Stimulated activated CD4-positive, alpha-beta T cell treated with anti-CD3 and anti-CD28 coated beads, Interleukin-15, amount 100 ng/mL, for 48 hours (primary cell): ENCODE measurements at regions not wholly inside any gene's neighbourhood (a gene's known extent, or its start where the extent isn't known, plus 50 kb on each side); places are given as distances from the start of the nearest gene placed in this dataset.

Experiments used
- DNase-seq, 2 donors: peaks; one replicate each; pipeline ENCODE4 v3.0.0-alpha.2; 2020; ENCODE audit warnings: low read depth in 2 of 2

DNA sequence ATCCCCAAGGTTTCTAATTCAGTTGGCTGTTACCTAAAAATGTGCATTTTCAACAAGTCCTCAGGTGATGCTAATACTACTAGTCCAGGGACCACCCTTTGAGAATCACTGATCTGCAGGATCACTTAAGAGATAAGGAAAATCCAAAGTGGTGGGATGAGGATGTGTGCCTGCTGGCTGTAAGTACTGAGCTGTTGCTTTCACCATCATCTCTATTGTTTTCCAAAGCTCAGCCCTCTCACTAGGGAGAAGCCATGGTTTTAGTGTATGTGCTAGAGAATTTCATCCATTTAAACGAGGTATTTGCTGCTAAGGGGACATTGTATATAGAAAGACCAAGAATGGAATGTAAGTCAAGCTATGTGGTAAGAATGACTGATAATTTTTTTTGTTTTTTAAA, 202.3 kb downstream of the KIF21A start:
- DNase-seq: no peak

DNA sequence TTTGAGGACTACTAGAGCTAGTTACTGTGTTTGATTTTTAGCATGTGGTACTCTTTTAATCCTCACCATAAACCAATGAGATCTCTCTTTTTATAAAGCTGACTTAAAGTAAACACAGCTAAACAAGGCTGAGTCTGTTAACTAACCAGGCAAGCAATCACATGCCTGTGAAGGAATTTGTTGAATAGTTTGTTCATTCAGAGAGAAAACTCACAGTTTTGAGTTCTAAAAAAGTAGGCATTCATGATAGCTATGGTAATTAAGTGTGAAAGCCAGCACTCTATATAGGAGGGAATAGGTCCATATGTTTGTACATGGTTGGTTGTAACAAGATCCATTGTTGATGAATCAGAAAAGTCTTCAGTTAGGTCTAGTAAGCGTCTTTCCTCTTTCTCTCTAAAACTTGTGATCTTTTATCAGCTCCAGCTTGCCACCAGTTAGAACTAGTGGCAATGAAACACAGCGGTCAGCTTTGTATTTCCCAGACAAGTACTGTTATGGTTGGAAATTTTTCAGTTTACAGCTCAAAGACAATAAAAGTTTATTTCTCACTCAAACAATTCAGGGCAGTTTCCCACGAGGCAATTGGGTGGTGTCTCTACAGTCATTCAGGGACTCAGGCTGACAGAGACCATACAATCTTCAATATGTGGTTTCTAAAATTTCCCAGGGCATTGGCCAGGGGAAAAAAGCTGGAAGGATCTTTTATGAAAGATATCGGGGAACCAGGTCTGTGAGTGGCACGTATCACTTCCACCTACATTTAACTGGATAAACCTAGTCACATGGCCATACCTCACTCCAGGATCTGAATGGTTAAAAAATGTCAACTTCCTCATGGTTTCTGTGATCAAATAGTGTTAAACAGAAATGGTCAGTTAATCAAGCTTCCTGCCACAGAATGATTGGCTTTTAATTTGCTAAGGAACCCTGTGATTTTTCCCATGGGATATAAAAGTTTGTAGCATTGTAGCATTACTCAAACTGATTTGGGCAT, 203.1 kb downstream of the KIF21A start:
- no peak for DNase-seq

DNA sequence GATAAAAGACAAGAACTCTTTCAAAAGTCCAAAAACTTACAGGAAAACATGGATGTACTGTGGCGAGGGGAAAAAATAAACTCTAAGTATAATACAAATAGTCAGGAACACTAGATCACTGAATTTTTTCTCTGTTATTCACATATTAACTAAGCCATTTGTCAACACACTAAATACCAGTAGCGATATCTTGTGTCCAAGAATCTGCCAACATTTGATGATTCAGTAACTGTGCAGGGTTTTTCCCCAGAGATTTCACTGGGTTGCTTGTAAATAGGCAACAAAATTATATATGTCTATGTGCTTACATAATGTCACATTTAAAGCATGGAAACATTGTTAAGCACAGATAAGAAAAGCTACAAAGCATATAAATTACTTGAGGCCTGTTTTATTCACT, 205.9 kb downstream of the KIF21A start:
- DNase-seq: no peak

DNA sequence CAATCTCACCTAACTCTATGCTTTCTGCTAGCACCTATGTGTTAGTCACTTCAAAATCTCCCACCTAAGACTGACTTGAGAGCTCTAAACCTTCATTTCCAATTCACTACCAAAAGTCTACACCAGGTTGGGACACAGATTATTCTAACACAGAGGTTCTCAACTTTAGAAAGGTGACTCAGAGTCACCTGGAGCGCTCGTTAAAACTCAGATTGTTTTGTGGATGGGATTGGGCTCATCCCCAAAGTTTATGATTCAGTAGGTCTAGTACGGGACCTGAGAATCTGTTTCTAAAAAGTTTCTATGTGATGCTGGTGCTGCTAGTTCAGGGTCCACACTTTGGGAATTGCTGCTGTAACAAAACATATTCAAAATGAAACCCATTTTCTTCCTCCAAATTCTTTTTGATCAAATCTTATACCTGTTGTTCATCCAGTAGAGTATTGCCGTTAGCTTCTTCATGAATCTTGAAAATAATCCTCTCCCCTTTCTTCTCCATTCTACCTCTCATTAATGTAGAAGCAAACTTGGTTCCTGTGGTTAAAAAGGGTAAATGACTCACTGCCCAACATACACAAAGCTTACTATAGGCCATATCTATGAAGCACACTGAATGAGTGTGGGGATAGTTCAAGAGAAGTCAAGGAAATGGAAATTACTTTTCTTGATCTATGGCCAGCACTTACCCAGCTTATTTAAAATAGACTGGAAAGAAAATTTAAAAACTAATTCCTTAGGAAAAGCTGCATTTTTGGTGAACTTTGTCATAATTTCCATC, 206.7 kb downstream of the KIF21A start:
- DNase-seq: no peak

DNA sequence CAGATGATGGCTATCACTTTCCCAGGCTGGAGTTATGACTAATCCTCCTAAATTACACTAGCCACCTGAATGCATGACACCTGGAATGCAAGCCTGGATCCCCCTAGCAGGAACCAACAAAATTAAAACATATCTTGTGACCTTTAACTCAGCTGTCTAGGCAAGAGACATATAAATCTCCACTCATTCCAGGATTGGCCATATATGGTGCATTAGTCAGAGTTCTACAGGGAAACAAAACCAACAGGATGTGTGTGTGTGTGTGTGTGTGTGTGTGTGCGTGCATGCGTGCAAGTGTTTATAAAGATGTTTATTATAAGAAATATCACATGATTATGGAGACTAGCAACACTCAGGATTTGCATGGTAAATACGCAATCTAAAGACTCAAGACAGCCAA, 212.8 kb downstream of the KIF21A start:
- DNase-seq: no peak

DNA sequence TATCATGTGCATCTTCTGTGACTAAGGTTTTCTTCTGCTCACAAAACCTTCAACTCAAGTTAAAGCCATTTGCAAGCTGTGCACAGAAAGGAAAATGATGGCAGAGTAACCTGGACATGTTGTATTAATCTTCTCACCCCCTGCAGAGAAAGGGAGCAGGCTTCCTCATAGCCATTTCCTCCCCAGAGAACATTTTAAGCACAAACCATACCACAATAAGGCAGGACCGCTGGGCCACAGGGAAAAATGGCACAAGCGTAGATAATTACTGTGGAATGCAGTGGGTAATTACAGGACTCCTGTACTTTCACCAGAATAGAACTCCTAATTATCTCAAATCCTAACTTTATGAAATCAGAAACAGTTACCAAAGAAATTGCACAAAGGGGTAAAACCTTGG, 215.7 kb downstream of the KIF21A start:
- no peak for DNase-seq

DNA sequence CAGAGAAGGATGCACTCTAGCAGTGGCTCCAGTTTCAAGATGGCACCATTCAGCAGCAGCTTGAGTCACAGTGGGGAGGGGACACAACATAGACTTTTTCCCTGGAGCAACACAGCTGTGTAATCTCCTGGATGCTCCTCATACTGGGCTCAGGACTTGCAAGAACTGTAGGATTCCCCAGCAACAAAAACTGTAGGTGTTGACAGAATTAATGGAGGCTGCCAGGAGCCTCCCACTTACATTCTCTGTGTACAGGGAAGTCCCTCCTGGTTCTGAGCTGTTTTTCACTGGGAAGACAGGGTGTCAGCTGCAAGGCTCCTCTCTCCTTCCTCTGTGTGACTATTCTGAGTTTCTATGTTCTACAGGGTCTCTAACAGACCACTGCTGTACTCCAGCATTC, 217.9 kb downstream of the KIF21A start:
- no peak for DNase-seq

DNA sequence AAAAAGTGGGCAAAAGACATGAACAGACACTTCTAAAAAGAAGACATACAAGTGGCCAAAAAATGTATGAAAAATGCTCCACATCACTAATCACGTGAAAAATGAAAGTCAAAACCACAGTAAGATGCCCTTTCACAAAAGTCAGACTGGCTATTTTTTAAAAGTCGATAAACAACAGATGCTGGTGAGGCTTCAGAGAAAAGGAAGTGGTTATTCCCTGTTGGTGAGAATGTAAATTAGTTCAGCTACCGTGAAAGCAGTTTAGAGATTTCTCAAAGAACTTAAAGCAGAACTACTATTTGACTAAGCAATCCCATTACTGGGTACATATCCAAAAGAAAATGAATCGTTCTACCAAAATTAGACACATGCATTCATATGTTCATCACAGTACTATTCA, 237.0 kb downstream of the KIF21A start:
- no peak for DNase-seq

DNA sequence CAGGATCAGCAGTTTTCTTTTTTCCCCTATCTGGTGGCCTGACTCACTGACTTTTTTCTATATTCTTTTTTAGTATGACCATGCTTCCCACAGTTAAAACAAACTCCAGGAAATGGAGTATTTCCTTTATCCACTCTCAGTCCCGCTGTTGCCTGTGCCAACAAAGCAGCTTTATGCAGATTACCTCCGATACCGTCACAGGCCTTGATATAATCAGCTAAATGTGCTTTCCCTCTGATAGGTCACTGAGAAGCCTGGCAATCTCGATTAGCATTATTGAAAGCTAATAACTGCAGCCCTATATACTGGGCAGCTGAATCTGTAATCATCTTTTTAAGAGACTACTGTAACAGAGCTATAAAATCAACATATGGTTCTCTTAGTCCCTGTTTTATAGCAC, 243.6 kb downstream of the KIF21A start:
- DNase-seq: no peak

DNA sequence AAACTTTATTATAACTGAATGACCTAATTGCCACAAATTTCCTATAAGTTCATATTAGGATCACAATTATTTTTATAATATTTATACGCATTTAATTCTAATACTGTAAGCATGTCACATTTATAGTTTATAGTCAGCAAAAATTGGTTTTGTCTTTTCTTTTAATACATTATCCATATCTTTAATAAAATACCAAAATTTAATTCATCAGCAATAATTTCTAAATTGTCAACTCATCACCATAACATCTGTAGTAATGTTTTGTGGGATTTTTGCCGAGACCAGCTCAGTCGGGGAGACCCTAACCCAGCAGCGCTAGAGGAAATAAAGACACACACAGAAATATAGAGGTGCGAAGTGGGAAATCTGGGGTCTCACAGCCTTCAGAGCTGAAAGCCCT, 254.2 kb downstream of the KIF21A start:
- DNase-seq: no peak

DNA sequence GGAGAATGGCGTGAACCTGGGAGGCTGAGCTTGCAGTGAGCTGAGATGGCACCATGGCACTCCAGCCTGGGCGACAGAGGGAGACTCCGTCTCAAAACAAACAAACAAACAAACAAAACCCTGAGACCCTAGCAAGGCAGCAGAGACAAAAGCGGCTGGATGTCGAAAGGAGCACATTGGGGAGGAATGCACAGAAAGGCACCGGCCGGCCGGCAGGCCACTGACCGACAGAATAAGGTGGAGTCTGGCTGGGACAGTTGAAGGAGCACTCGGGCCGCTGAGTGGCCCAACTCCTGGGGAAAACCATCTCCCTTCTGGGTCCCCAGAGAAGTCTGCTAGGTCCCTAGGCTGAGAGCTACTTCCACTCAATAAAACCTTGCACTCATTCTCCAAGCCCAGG, 256.2 kb downstream of the KIF21A start:
- DNase-seq: no peak

DNA sequence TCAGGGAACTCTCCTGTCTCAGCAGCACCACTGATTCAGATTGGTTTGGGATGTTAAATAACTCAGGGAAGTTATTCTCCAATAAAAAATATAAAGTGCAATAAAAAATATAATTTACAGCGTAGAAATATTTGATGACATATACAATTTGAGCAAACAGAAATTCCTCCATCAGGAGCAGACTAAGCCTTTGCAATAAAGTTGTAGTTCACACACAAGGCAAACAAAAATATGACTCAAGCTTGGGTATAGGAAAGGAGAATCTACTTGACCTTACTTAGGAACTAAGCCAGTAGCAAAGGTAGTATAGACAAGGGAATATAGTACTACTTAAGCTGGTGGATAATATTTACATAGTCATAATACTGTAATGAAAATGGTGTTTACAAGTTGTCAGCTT, 264.1 kb downstream of the KIF21A start:
- DNase-seq: no peak

DNA sequence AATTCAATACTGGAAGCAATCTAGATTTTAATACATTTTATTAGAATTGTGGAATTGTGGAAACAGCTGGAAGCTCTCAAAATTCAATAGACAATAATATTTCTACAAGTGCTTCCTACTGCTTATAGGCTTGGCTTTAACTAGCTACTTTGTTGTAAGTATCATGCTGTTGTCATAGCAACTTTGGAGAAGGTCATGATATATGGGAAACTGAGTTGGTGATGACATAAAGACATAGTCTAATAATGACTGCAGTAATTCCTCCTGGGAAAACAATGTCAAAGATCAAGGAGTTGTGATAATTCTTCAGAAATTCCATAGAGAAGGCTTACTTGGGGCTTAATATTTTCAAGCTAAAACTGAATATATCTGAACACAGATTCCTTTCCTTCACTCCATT, 266.6 kb downstream of the KIF21A start:
- DNase-seq: no peak

DNA sequence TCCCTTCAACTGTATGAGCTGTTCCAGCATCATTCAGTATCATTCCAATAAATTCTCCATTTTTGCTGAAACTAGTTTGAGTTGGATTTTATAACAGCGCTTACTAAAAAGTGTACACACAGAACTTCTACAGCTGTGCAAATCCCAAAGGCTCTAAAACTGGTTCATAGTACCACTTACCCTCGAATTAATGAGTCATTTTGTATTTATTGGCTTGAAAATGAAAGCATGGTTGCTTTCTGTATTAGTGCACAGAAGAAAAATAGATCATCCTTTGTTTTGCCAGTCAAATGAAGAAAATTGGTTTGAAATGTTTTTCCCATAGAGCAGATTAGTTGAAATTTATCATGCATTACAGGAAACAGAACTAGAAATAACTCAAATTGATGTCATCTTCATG, 268.3 kb upstream of the CPNE8 start:
- no peak for DNase-seq

DNA sequence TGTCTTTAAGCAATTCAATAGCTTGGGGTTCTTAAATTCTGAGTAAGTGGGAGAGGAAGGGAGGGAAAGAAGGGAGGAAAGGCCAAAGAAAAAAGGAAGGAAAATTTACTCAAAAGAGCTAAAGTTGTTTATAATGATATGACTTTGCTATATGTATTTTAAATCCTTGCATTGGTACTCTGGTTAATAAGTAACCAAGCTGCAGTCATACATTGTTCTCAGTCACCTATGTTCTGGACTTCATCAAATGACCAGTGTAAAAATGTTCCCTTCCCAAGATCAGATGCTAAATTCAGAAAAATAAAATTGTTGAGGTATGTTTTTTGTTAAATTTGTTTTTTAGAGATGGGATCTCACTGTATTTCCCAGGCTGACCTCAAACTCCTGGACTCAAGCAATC, 259.9 kb upstream of the CPNE8 start:
- no peak for DNase-seq

DNA sequence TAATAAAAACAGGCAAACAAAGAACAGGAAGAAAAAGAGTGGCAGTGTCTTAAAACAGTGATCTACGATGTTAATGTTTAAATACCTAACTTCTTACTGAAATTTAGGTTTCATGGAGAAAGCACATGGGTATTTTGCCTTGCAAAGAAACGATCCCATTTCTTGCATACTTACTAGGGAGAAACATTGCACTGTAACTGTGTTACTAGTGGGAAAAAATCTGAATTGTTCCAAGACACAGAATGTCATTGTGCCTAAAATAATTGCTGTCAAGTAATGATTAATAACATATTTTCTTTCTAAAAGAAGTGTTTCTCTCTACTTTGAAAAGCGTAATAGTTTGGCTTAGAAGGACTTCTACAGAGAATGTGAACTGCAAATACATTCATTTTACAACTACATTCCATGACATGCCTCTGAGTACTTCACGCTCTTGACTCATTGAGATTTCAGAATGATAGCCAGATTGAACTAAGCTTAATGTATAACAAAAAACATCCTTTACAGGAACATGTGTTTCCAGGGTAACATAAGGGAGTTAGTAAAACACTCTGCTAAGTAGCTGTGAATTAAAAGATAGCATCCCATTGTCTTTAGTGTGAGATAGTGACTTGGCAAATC, 256.2 kb upstream of the CPNE8 start:
- no peak for DNase-seq

DNA sequence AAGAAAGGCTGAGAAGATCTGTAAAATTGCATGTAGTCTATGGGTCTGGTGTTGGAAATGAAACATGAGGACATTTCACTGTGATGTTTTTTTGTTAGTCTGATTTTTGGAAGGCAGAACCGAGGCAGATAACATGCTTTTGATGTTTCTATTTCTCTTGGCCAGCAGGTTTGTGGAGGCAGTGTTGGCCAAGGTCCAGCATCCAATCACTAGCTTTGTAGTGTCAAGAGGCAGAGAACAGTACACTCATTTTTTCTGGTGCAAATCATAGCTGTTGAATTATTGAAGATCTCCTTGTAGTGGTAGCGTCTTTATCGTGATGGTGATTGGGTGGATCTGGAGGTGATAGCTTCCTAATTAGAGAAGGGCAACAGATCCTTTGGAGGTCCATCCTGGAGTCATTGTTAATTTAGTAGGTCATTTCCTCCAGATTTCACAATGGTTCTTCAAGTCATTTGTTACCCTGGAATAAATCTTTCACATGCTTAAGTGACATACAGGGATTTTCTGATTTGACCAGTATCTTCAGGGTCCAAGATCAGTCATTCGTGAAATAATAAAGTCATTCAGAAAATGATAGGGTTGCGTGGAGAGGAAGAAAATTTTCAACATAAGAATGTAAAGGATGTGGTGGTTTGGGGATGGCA, 252.4 kb upstream of the CPNE8 start:
- DNase-seq: no peak

DNA sequence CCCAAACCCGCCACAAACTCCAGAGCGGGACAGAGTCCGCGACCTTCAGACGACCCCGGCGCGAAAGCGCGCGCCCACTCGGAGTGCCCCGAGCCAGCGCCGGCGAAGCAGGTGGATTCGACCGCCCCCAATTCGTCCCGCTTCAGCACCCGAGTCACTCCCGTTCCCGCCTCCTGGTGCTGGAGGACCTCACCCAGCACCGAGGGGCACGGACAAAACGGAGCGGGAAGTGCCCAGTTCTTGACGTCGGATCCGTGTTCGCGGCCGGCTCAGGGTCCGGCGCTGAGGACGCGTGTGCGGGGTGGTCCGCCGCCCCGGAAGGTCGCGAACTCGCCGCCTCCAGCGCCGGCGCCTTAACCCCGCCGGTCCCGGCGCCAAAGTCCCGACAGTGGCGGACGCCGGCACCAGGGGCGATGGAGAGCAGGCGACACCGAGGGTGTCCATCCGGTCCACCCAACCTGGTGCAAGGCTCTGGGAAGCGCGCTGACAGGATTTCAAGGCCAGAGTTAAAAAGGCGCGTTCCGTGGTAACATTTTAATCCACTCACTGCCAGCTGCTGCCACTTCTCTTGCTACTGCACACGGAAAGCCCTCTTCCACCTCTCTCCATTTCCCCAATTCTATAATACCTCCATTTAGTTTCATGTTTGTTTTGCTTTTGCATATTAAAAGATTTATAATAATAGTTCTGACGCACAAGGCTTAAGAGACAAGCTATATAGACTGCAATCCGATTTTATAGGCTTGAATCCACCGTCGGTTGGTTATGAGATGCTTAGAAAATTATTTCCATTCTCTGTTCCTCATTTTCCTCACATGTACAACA, 240.0 kb upstream of the CPNE8 start:
- DNase-seq: peak; percentile 16 to 26

DNA sequence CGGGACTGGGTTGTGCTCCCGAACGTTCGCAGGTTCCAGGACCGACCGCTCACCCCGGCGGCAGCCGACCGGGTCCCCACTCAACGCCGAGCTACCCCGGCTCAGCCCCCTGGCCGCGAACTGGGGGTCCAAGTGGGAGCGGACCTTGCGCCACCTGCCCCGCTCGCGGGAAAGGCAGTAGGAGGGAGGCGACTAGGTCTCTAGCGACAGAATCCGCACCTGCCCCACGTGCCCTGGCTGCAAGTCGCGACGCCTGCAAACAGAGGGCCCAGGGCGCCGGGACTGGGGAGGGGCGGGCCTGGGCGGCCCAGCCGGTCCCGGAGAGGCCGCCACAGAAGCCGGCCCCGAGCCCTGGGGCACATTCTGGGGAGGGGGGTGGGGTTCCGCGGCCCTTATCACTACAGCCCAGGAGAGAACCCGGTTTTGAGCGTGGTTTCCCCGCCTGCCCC, 239.2 kb upstream of the CPNE8 start:
- DNase-seq: no peak

DNA sequence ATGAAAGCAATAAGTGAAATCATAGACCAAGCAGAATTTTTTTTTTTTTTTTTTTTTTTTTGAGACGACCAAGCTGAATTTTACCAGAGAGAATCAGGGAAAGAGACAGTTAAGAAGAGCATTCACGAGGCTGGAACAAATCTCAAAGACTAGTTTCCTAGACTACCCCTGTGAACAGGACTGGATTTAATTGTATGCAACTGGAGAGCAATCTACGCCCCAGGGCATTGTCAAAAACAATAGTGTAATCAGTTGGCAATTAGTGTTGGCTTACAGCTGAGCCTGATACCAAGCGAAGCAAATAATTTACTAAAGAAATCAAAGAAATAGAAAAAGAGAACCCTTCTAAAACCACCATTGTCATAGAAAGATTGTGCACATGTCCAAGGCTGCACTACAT, 232.9 kb upstream of the CPNE8 start:
- DNase-seq: no peak

DNA sequence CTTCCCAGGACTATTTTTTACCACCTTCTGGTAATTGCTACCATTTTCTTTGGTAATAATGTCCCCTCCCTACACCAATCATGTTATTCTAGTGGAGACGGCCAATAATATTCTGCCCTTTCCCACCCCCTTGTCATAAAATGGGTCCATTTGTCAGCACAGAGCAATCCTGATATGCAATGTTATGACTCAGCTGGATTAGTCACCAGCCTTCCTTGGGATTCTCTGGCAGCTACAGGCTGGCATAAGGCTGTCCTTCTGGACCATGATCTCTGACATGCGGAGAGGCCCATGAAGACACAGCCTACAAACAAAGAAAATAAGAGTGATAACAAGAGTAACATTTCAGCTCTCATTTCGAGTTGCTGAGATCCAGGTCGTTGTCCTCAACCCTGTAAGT, 222.0 kb upstream of the CPNE8 start:
- DNase-seq: no peak
